DND-41 (cell line): ENCODE measurements at regions not wholly inside any gene's neighbourhood (a gene's known extent, or its start where the extent isn't known, plus 50 kb on each side); places are given as distances from the start of the nearest gene placed in this dataset.

ENCODE experiments used
- ATAC-seq: fragments of 200-7000 bp; cut with Tn5 transposase; 3 replicates; pipeline ENCODE4 v1.9.1; 2021; ENCODE audit warnings: low read depth; ENCODE audit not compliant: insufficient read depth
- DNase-seq: peaks from one replicate; pipeline ENCODE4 v3.0.0-alpha.2; 2020
- H2AFZ ChIP-seq: 2 replicates; pipeline ENCODE4 v1.6.0; 2012; ENCODE audit warnings: low read depth, low read length
- H3K27ac ChIP-seq: 2 replicates; pipeline ENCODE4 v1.5.1; 2012; ENCODE audit warnings: low read length, inconsistent platforms
- H3K27me3 ChIP-seq: fragments of 200-600 bp; sonication (generic); 2 replicates; pipeline ENCODE4 v1.6.0; 2012; ENCODE audit warnings: low read length, mild to moderate bottlenecking, inconsistent platforms; ENCODE audit not compliant: insufficient read depth, poor library complexity
- H3K36me3 ChIP-seq: 2 replicates; pipeline ENCODE4 v1.5.1; 2012; ENCODE audit warnings: low read length, inconsistent platforms; ENCODE audit not compliant: insufficient read depth
- H3K4me1 ChIP-seq: 2 replicates; pipeline ENCODE4 v1.5.1; 2012; ENCODE audit warnings: mild to moderate bottlenecking, low read length; ENCODE audit not compliant: insufficient read depth
- H3K4me2 ChIP-seq: 2 replicates; pipeline ENCODE4 v1.6.0; 2012; ENCODE audit warnings: mild to moderate bottlenecking, moderate library complexity, low read length, inconsistent platforms; ENCODE audit not compliant: insufficient read depth
- H3K4me3 ChIP-seq, 2 experiments: fragments of 200-600 bp in 1 of 2; shearing (Covaris generic) in 1 of 2; 2 replicates each; pipeline ENCODE4 v1.5.1; 2012 to 2016; ENCODE audit warnings: inconsistent platforms in 2 of 2, low read length in 2 of 2, mild to moderate bottlenecking in 2 of 2, low read depth in 1 of 2, moderate library complexity in 1 of 2
- H3K79me2 ChIP-seq: 2 replicates; pipeline ENCODE4 v1.6.0; 2012; ENCODE audit warnings: low read length, inconsistent platforms; ENCODE audit not compliant: insufficient read depth
- H3K9ac ChIP-seq: 2 replicates; pipeline ENCODE4 v1.6.0; 2012; ENCODE audit warnings: low read depth, mild to moderate bottlenecking, inconsistent platforms, low read length, moderate library complexity
- H3K9me3 ChIP-seq: 2 replicates; pipeline ENCODE4 v1.5.1; 2012; ENCODE audit warnings: low read length, moderate library complexity, mild to moderate bottlenecking, inconsistent platforms; ENCODE audit not compliant: insufficient read depth, severe bottlenecking
- H4K20me1 ChIP-seq: 2 replicates; pipeline ENCODE4 v1.6.0; 2012; ENCODE audit warnings: low read length; ENCODE audit not compliant: insufficient read depth
- CTCF ChIP-seq: IDR thresholded peaks from 2 replicates; pipeline ENCODE4 v1.5.1; 2012; ENCODE audit warnings: borderline replicate concordance, low read length, moderate library complexity, mild to moderate bottlenecking; ENCODE audit not compliant: poor library complexity, severe bottlenecking; ENCODE audit errors: extremely low read depth
- EZH2 ChIP-seq: IDR thresholded peaks from 3 replicates; pipeline ENCODE4 v1.6.1; 2012; ENCODE audit warnings: borderline replicate concordance, low read depth, mild to moderate bottlenecking, moderate library complexity, low read length, inconsistent platforms; ENCODE audit not compliant: severe bottlenecking

GRCh38 chr6:145306489-145306888 is 428.8 kb downstream of the EPM2A start:
- H3K27ac ChIP-seq, result no peak overlapping the region
- no peaks in the 10 kb centered on the region for H3K9me3 ChIP-seq
- no peaks in the 10 kb centered on the region for H3K36me3 ChIP-seq
- H3K79me2 ChIP-seq, result no peaks in the 10 kb centered on the region
- ATAC-seq (no peak), DNase-seq (no peak)
- no peak overlapping the region for H3K4me3 ChIP-seq
- no peak overlapping the region for H2AFZ ChIP-seq
- TF ChIP-seq CTCF, result no peak
- H3K4me2 ChIP-seq, result no peak overlapping the region
- no peaks in the 10 kb centered on the region for H3K4me1 ChIP-seq
- H3K9ac ChIP-seq, result no peak overlapping the region
- H3K27me3 ChIP-seq, result no peaks in the 10 kb centered on the region
- no peaks in the 10 kb centered on the region for H4K20me1 ChIP-seq

DNA sequence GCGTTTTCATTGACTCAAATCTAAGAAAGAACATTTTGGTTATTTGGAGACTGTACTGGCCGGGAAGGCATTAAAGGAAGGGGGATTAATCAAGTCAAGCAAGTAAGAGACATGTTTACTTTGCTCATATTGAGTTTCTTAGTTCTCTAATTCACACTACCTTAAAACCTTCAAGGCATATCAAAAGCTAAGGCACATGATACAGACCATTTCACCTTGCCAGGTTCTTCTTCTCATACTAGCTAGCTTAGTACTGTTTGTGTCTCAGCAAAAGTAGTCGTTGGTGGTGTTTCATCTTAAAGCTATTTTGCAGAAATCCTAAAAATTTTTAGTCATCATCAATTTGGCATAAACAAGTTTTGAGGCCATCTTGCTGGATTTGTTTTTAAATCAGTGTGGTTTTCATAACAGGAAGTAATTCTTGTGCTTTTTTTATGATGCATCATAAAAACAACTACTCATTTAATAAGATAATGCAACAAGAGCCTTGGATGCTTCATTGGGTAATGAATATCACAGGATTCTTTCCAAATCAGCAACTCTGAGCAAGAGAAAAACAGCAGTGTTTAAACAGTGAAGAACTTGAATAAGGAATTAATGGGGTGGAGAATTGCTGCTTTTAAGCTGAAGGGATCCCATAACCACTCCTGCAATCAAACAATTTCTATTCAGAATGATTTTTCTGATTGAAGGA is 425.3 kb downstream of the EPM2A start:
- DNase-seq (no peak), ATAC-seq (no peak)
- no peak overlapping the region for H2AFZ ChIP-seq
- H3K4me1 ChIP-seq, result no peaks in the 10 kb centered on the region
- H3K36me3 ChIP-seq, result no peaks in the 10 kb centered on the region
- no peaks in the 10 kb centered on the region for H4K20me1 ChIP-seq
- H3K79me2 ChIP-seq, result no peaks in the 10 kb centered on the region
- no peak overlapping the region for H3K4me2 ChIP-seq
- H3K27ac ChIP-seq, result no peak overlapping the region
- no peak overlapping the region for H3K4me3 ChIP-seq
- H3K27me3 ChIP-seq, result no peaks in the 10 kb centered on the region
- no peaks in the 10 kb centered on the region for H3K9me3 ChIP-seq
- no peak overlapping the region for H3K9ac ChIP-seq
- TF ChIP-seq CTCF (no peak), EZH2 (no peak)

- H3K27ac ChIP-seq, result no peak overlapping the region
- DNase-seq (no peak), ATAC-seq (no peak)
- no peaks in the 10 kb centered on the region for H3K27me3 ChIP-seq
- no peaks in the 10 kb centered on the region for H4K20me1 ChIP-seq
- no peak overlapping the region for H2AFZ ChIP-seq
- H3K4me3 ChIP-seq, result no peak overlapping the region
- TF ChIP-seq EZH2, result no peak
- TF ChIP-seq CTCF, result no peak
- no peaks in the 10 kb centered on the region for H3K79me2 ChIP-seq
- no peak overlapping the region for H3K9ac ChIP-seq
- H3K36me3 ChIP-seq, result no peaks in the 10 kb centered on the region
- H3K4me1 ChIP-seq, result no peaks in the 10 kb centered on the region
- no peaks in the 10 kb centered on the region for H3K9me3 ChIP-seq
- no peak overlapping the region for H3K4me2 ChIP-seq
Observed at GRCh38 chr6:145312481-145312880, 422.8 kb downstream of the EPM2A start.
